ENCODE measurements at regions not wholly inside any gene's neighbourhood (a gene's known extent, or its start where the extent isn't known, plus 50 kb on each side); places are given as distances from the start of the nearest gene placed in this dataset.

DNA sequence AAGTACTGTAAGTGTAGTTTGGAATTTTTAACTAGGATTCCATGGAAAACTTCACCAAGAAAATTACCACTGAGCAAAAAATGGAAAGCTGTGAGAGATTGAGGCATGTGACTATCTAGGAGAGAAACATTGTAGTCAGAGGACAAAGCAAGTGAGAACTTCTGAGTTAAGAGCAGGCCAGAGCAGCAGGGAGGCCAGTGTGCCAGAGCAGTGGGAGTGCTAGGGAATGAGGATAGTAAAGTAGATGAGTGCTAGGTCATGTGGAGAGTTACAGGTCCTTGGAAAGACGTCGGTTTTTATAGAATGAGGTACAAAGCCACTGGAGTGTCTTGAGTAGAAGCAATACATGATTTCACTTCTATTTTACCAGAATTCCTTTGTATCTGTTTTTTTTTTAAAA, 52.7 kb upstream of the FAT4 start:
- H4K20me1 ChIP-seq (ENCODE audit: insufficient read depth, low read length) = no peaks in the 10 kb centered on the region
- H3K9me1 ChIP-seq (ENCODE audit: insufficient read depth, low read length) = 0 out of 2 replicates have a peak, but pooled peaks cover 6% of the 10 kb centered on the region
- ATAC-seq (ENCODE audit: low read depth) (no peak), DNase-seq (no peak)
- H3K18ac ChIP-seq (ENCODE audit: low read depth, low read length) = no peak overlapping the region
- H2BK5ac ChIP-seq (ENCODE audit: low read depth, low read length, poor library complexity, severe bottlenecking) = no peak overlapping the region
- H3K27me3 ChIP-seq (ENCODE audit: control insufficient read depth, insufficient read depth, low read length) = no peaks in the 10 kb centered on the region
- H4K8ac ChIP-seq (ENCODE audit: low read depth in 2 of 2, low read length in 2 of 2) = no peak overlapping the region
- no peak overlapping the region for H3K23ac ChIP-seq (ENCODE audit: low read depth, low read length)
- ChIA-PET POLR2A (ENCODE audit: unreplicated experiment) (no interaction called here), CTCF (no interaction called here)
- no peak overlapping the region for H2AFZ ChIP-seq (replicated peaks; ENCODE audit: low read length, poor library complexity)
- no peak overlapping the region for H2BK120ac ChIP-seq (ENCODE audit: low read depth, low read length)
- H3K56ac ChIP-seq (ENCODE audit: extremely low read depth, insufficient read depth, low read length) = no peak overlapping the region
- no peaks in the 10 kb centered on the region for H3K79me1 ChIP-seq (ENCODE audit: low read depth in 1 of 2, low read length in 2 of 2)
- no peak overlapping the region for H3K14ac ChIP-seq (replicated peaks; ENCODE audit: low read depth, low read length)
- no peak overlapping the region for H3K9ac ChIP-seq (ENCODE audit: low read depth, low read length)
- 0 out of 2 replicates have a peak overlapping the region, but pooled peaks have one; percentile 8 for H2AK5ac ChIP-seq (ENCODE audit: low read depth, low read length)
- intact Hi-C loops (cut with micrococcal nuclease) (no loop called here), in situ Hi-C loops (cut with MboI; ENCODE audit: low sequenced_read_pairs) (no loop called here), dilution Hi-C loops (cut with HindIII; ENCODE audit: low sequenced_read_pairs, unreplicated experiment) (no loop called here)
- peaks cover 2% of the 10 kb centered on the region for H3K4me1 ChIP-seq (ENCODE audit: control insufficient read depth, insufficient read depth, low read length)
- H3K4me2 ChIP-seq (ENCODE audit: low read depth, low read length) = no peak overlapping the region
- H2BK20ac ChIP-seq (ENCODE audit: low read depth, low read length) = no peak overlapping the region
- no peak overlapping the region for H3K4me3 ChIP-seq (ENCODE audit: insufficient read depth, low read depth, low read length)
- no peak overlapping the region for H4K5ac ChIP-seq (ENCODE audit: low read depth, low read length)
- TF ChIP-seq, protein P1, sequence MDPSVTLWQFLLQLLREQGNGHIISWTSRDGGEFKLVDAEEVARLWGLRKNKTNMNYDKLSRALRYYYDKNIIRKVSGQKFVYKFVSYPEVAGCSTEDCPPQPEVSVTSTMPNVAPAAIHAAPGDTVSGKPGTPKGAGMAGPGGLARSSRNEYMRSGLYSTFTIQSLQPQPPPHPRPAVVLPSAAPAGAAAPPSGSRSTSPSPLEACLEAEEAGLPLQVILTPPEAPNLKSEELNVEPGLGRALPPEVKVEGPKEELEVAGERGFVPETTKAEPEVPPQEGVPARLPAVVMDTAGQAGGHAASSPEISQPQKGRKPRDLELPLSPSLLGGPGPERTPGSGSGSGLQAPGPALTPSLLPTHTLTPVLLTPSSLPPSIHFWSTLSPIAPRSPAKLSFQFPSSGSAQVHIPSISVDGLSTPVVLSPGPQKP (IDR thresholded peaks at IDR 0.05; ENCODE audit: borderline replicate concordance, low read depth, low read length) = no peak
- TF ChIP-seq NFE2L2 (IDR thresholded peaks at IDR 0.05; ENCODE audit: low read depth, low read length) = no peak
- no peak for TF ChIP-seq RFX5 (IDR thresholded peaks at IDR 0.05; ENCODE audit: low read depth, low read length)
- TF ChIP-seq SMC3 (IDR thresholded peaks at IDR 0.05; ENCODE audit: low read depth, low read length) = no peak
- no peak for TF ChIP-seq FOS (IDR thresholded peaks at IDR 0.05; ENCODE audit: low read depth, low read length)
- TF ChIP-seq RCOR1 (IDR thresholded peaks at IDR 0.05; ENCODE audit: insufficient replicate concordance, low read length) = no peak
- TF ChIP-seq POLR2A (IDR thresholded peaks at IDR 0.05; ENCODE audit: low read depth, low read length) = no peak
- no peak for TF ChIP-seq RAD21 (IDR thresholded peaks at IDR 0.05; ENCODE audit: low read length)
- TF ChIP-seq, protein P2, sequence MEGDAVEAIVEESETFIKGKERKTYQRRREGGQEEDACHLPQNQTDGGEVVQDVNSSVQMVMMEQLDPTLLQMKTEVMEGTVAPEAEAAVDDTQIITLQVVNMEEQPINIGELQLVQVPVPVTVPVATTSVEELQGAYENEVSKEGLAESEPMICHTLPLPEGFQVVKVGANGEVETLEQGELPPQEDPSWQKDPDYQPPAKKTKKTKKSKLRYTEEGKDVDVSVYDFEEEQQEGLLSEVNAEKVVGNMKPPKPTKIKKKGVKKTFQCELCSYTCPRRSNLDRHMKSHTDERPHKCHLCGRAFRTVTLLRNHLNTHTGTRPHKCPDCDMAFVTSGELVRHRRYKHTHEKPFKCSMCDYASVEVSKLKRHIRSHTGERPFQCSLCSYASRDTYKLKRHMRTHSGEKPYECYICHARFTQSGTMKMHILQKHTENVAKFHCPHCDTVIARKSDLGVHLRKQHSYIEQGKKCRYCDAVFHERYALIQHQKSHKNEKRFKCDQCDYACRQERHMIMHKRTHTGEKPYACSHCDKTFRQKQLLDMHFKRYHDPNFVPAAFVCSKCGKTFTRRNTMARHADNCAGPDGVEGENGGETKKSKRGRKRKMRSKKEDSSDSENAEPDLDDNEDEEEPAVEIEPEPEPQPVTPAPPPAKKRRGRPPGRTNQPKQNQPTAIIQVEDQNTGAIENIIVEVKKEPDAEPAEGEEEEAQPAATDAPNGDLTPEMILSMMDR (conservative IDR thresholded peaks at IDR 0.05; ENCODE audit: low read depth, low read length) = no peak
- no peak for TF ChIP-seq MAFK (IDR thresholded peaks at IDR 0.05; ENCODE audit: low read depth, low read length)
- no peak for TF ChIP-seq CEBPB (IDR thresholded peaks at IDR 0.05; ENCODE audit: low read depth, low read length)
- TF ChIP-seq MXI1 (IDR thresholded peaks at IDR 0.05; ENCODE audit: borderline replicate concordance, low read depth, low read length) = no peak
- no peak for TF ChIP-seq CHD1 (IDR thresholded peaks at IDR 0.05; ENCODE audit: low read depth, low read length)
- H3K9me3 ChIP-seq (ENCODE audit: control insufficient read depth, insufficient read depth, low read length) = no peaks in the 10 kb centered on the region
- no CpG with 5 or more reads among the region's 2 CpGs for WGBS, 2 experiments (ENCODE audit: extremely low coverage in 2 of 2, insufficient read length in 1 of 2)
- BruUV-seq (replicated peaks) = no TSS peak
- no peaks in the 10 kb centered on the region for H3K36me3 ChIP-seq (ENCODE audit: control insufficient read depth, insufficient read depth, low read length)
- no peak overlapping the region for H4K91ac ChIP-seq (ENCODE audit: insufficient read depth, low read depth, low read length)
- no peak overlapping the region for H3K4ac ChIP-seq (ENCODE audit: low read depth, low read length)
- H2AK9ac ChIP-seq (replicated peaks; ENCODE audit: low read depth, low read length, poor library complexity) = no peak overlapping the region
- no peak overlapping the region for H3K27ac ChIP-seq (ENCODE audit: insufficient read depth, low read length)
- no peak overlapping the region for H2BK15ac ChIP-seq (ENCODE audit: low read depth, low read length)

Data from IMR-90 (cell line).